ENCODE measurements at regions not wholly inside any gene's neighbourhood (a gene's known extent, or its start where the extent isn't known, plus 50 kb on each side); places are given as distances from the start of the nearest gene placed in this dataset.

GRCh38 chr2:128605421-128605820 lies 286.8 kb upstream of the HS6ST1 start:
- no peaks in the 10 kb centered on the region for H3K4me1 ChIP-seq
- no peaks in the 10 kb centered on the region for H3K79me2 ChIP-seq (ENCODE audit: low read depth)
- H3K4me2 ChIP-seq = no peak overlapping the region
- H3K4me3 ChIP-seq = no peak overlapping the region
- Mint-ChIP-seq H3K9me3 (no peaks in the 10 kb centered on the region), H3K27me3 (ENCODE audit: insufficient read depth, low read depth) (peaks cover 7% of the 10 kb centered on the region), H3K36me3 (no peaks in the 10 kb centered on the region), H3K4me3 (no peak overlapping the region), H3K27ac (no peak overlapping the region), H3K4me1 (peaks cover 20% of the 10 kb centered on the region)
- DNase-seq (ENCODE audit: low spot score) = no peak
- H3K36me3 ChIP-seq = no peaks in the 10 kb centered on the region
- H3F3A ChIP-seq (ENCODE audit: low read depth) = no peaks in the 10 kb centered on the region
- no peak overlapping the region for H2AFZ ChIP-seq (replicated peaks)
- no peaks in the 10 kb centered on the region for H4K20me1 ChIP-seq (ENCODE audit: low read depth)
- no peaks in the 10 kb centered on the region for H3K9me3 ChIP-seq (ENCODE audit: low read depth)
- no peak for TF ChIP-seq EZH2 (IDR thresholded peaks at IDR 0.05)
- no peak overlapping the region for H3K27ac ChIP-seq
- no peaks in the 10 kb centered on the region for H3K27me3 ChIP-seq
- no peak overlapping the region for H3K9ac ChIP-seq

DNA sequence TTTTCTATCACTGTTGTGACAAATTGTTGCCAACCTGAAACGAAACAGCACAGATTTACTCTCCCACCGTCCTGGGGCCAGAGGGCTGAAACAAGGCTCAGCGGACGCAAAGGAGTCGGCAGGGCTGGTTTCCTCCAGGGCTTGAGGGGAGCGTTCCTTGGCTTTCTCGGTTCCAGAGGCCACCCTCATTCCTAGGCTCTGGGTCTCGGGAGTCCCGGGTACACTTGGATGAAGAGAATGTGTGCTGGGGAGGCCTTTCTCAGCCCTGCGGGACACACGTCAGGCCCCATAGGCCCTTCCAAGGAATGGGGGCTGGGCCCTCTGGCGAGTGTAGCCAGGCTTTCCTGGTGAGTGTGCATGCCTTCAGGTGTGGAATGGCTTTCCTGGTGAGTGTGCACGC lies 287.3 kb upstream of the HS6ST1 start:
- Mint-ChIP-seq H3K36me3 (no peaks in the 10 kb centered on the region), H3K27ac (no peak overlapping the region), H3K27me3 (ENCODE audit: insufficient read depth, low read depth) (peaks cover 6% of the 10 kb centered on the region), H3K4me3 (no peak overlapping the region), H3K9me3 (no peaks in the 10 kb centered on the region), H3K4me1 (peaks cover 16% of the 10 kb centered on the region)
- TF ChIP-seq, protein P1, sequence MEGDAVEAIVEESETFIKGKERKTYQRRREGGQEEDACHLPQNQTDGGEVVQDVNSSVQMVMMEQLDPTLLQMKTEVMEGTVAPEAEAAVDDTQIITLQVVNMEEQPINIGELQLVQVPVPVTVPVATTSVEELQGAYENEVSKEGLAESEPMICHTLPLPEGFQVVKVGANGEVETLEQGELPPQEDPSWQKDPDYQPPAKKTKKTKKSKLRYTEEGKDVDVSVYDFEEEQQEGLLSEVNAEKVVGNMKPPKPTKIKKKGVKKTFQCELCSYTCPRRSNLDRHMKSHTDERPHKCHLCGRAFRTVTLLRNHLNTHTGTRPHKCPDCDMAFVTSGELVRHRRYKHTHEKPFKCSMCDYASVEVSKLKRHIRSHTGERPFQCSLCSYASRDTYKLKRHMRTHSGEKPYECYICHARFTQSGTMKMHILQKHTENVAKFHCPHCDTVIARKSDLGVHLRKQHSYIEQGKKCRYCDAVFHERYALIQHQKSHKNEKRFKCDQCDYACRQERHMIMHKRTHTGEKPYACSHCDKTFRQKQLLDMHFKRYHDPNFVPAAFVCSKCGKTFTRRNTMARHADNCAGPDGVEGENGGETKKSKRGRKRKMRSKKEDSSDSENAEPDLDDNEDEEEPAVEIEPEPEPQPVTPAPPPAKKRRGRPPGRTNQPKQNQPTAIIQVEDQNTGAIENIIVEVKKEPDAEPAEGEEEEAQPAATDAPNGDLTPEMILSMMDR (IDR thresholded peaks at IDR 0.05) = no peak
- TF ChIP-seq EZH2 (IDR thresholded peaks at IDR 0.05) = no peak
- TF ChIP-seq EZH2phosphoT487 (IDR thresholded peaks at IDR 0.05) = no peak
- Histone ChIP-seq H4K20me1 (ENCODE audit: low read depth) (no peaks in the 10 kb centered on the region), H3K4me3 (no peak overlapping the region), H3K9ac (no peak overlapping the region), H3K27me3 (no peaks in the 10 kb centered on the region), H3K4me2 (no peak overlapping the region), H3K79me2 (ENCODE audit: low read depth) (no peaks in the 10 kb centered on the region), H3K27ac (no peak overlapping the region), H3K9me3 (ENCODE audit: low read depth) (no peaks in the 10 kb centered on the region), H2AFZ (replicated peaks) (no peak overlapping the region), H3F3A (ENCODE audit: low read depth) (no peaks in the 10 kb centered on the region), H3K4me1 (no peaks in the 10 kb centered on the region), H3K36me3 (no peaks in the 10 kb centered on the region)
- DNase-seq (ENCODE audit: low spot score) = no peak

DNA sequence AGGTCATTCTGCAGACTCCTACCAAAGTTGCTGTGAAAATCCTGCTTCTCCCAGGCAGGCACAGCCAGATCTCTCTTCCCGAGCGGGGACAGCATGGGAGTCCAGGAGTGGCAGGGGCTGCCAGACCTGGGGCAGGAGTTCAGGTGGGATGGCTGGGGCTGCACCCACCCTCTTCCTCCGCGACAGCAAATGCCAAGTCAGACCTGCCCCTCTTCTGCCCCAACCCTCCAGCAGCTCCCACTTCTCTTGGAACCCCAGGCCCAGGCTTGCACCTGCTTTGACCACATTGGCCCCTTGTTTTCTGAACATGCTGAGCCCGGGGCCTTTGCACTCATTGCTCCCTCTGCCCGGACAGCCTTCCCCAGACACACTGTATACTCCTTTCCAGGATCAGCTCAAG lies 288.2 kb upstream of the HS6ST1 start:
- H3K9me3 Mint-ChIP-seq = no peaks in the 10 kb centered on the region
- Histone ChIP-seq H3K27me3 (no peaks in the 10 kb centered on the region), H3K4me2 (no peak overlapping the region), H3K79me2 (ENCODE audit: low read depth) (no peaks in the 10 kb centered on the region), H3F3A (ENCODE audit: low read depth) (no peaks in the 10 kb centered on the region), H3K36me3 (no peaks in the 10 kb centered on the region), H3K4me1 (no peaks in the 10 kb centered on the region), H3K27ac (no peak overlapping the region), H3K9ac (no peak overlapping the region), H3K4me3 (no peak overlapping the region), H3K9me3 (ENCODE audit: low read depth) (no peaks in the 10 kb centered on the region), H4K20me1 (ENCODE audit: low read depth) (no peaks in the 10 kb centered on the region), H2AFZ (replicated peaks) (no peak overlapping the region)
- peak overlapping the region; percentile 87 for H3K27ac Mint-ChIP-seq
- H3K27me3 Mint-ChIP-seq (ENCODE audit: insufficient read depth, low read depth) = peaks cover 4% of the 10 kb centered on the region
- H3K36me3 Mint-ChIP-seq = no peaks in the 10 kb centered on the region
- DNase-seq (ENCODE audit: low spot score) = no peak
- H3K4me1 Mint-ChIP-seq = peaks cover 19% of the 10 kb centered on the region
- TF ChIP-seq EZH2phosphoT487 (IDR thresholded peaks at IDR 0.05) = no peak
- TF ChIP-seq EZH2 (IDR thresholded peaks at IDR 0.05) = no peak
- TF ChIP-seq, protein P1 (IDR thresholded peaks at IDR 0.05) = no peak
- H3K4me3 Mint-ChIP-seq = peak overlapping the region; percentile 33

DNA sequence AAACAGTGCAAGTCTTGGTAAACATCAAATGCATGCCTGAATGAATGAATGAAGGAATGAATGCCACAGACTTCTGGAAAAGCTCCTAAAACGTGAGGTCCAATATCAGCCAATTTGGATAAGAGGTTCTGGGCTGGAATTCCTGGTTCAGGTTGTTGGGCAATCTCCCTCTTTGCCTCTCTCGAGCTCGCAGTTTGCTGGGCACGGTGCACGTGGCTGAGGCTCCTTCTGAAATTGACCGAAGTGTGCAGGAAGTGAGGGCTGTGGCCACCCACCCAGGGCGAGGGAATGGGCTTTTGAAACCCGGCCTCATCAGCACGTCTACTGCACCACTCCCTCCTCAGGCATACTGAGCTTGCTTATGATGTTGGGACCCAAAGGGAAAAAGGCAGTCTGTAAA lies 288.8 kb upstream of the HS6ST1 start:
- peak overlapping the region; percentile 79 for H3K27ac Mint-ChIP-seq

More for the DNA sequence above, 288.8 kb upstream of the HS6ST1 start:
- TF ChIP-seq EZH2 (IDR thresholded peaks at IDR 0.05) (no peak), EZH2phosphoT487 (IDR thresholded peaks at IDR 0.05) (no peak)
- Mint-ChIP-seq H3K4me1 (peaks cover 21% of the 10 kb centered on the region), H3K4me3 (no peak overlapping the region), H3K36me3 (no peaks in the 10 kb centered on the region), H3K9me3 (no peaks in the 10 kb centered on the region), H3K27me3 (ENCODE audit: insufficient read depth, low read depth) (peaks cover 4% of the 10 kb centered on the region)
- no peaks in the 10 kb centered on the region for H3F3A ChIP-seq (ENCODE audit: low read depth)
- H4K20me1 ChIP-seq (ENCODE audit: low read depth) = no peaks in the 10 kb centered on the region
- no peaks in the 10 kb centered on the region for H3K79me2 ChIP-seq (ENCODE audit: low read depth)
- H3K9ac ChIP-seq = no peak overlapping the region
- DNase-seq (ENCODE audit: low spot score) = no peak
- no peak overlapping the region for H2AFZ ChIP-seq (replicated peaks)
- no peaks in the 10 kb centered on the region for H3K36me3 ChIP-seq
- H3K4me2 ChIP-seq = no peak overlapping the region
- H3K4me1 ChIP-seq = no peaks in the 10 kb centered on the region
- H3K9me3 ChIP-seq (ENCODE audit: low read depth) = no peaks in the 10 kb centered on the region
- H3K27ac ChIP-seq = no peak overlapping the region
- H3K4me3 ChIP-seq = no peak overlapping the region
- H3K27me3 ChIP-seq = no peaks in the 10 kb centered on the region

Data from neural progenitor cell (in vitro differentiated cells).